Testis (tissue), 2 donors: ENCODE measurements at regions not wholly inside any gene's neighbourhood (a gene's known extent, or its start where the extent isn't known, plus 50 kb on each side); places are given as distances from the start of the nearest gene placed in this dataset.
"Not testable (repeated sequence)": the region's sequence is repeated elsewhere in the genome, so short reads cannot be mapped to it uniquely, and the experiment has no call there.

Experiments
- DNase-seq: peaks from one replicate; pipeline ENCODE4 v3.0.0-alpha.2; 2019
- H3K27ac ChIP-seq, 2 donors: fragments of 200-600 bp; sonication (generic); one replicate each; pipeline ENCODE4 v1.5.1; 2019
- H3K27me3 ChIP-seq: fragments of 200-600 bp; sonication (generic); one replicate; pipeline ENCODE4 v1.5.1; 2019
- H3K36me3 ChIP-seq: fragments of 200-600 bp; sonication (generic); one replicate; pipeline ENCODE4 v1.5.1; 2017; ENCODE audit warnings: low read depth; ENCODE audit errors: missing control alignments
- H3K4me1 ChIP-seq: fragments of 200-600 bp; sonication (generic); one replicate; pipeline ENCODE4 v1.5.1; 2019
- H3K4me3 ChIP-seq, 2 donors: fragments of 200-600 bp; sonication (generic); one replicate each; pipeline ENCODE4 v1.5.1; 2017 to 2019
- H3K9me3 ChIP-seq: fragments of 200-600 bp; sonication (generic); one replicate; pipeline ENCODE4 v1.5.1; 2017
- CTCF ChIP-seq, 3 experiments: fragments of 450-650 bp in 2 of 3; fragments of 200-600 bp in 1 of 3; sonication (generic) in 1 of 3; IDR thresholded peaks; one replicate each; pipeline ENCODE4 v1.5.1; 2016 to 2019; ENCODE audit warnings: antibody characterized with exemption in 3 of 3, mild to moderate bottlenecking in 2 of 3, moderate library complexity in 1 of 3
- POLR2A ChIP-seq: fragments of 450-650 bp; IDR thresholded peaks from one replicate; pipeline ENCODE4 v1.6.1; 2017; ENCODE audit warnings: antibody characterized with exemption, mild to moderate bottlenecking, moderate library complexity
- WGBS, 2 donors: methylation state at CpG; one replicate each; pipeline ENCODE4 v1.1.5; 2018; 5-methylcytosine and 5-hydroxymethylcytosine counted together
- intact Hi-C: fragments of 100-400 bp; cut with DNase I; formaldehyde crosslinking; loops from one replicate; pipeline ENCODE4 v1.15.1; 2023; ENCODE audit warnings: low total_unique reads

GRCh38 chr2:584863-585823 lies 92.1 kb downstream of the TMEM18 start:
- H3K4me3 ChIP-seq: no peak overlapping the region
- no peak for DNase-seq
- no peaks in the 10 kb centered on the region for H3K9me3 ChIP-seq
- TF ChIP-seq POLR2A (no peak), CTCF (IDR thresholded peaks at IDR 0.05) (no peak)
- WGBS, 2 donors: 71 to 76% methylated on average over 21 of the region's 21 CpGs
- no peak overlapping the region for H3K27ac ChIP-seq
- intact Hi-C loops: no loop called here
- H3K36me3 ChIP-seq: no peaks in the 10 kb centered on the region
- H3K4me1 ChIP-seq: no peaks in the 10 kb centered on the region
- no peaks in the 10 kb centered on the region for H3K27me3 ChIP-seq

- intact Hi-C loops: no loop called here
- no peaks in the 10 kb centered on the region for H3K27me3 ChIP-seq
- H3K4me1 ChIP-seq: no peaks in the 10 kb centered on the region
- DNase-seq: no peak
- H3K9me3 ChIP-seq: no peaks in the 10 kb centered on the region
- WGBS, 2 donors: 71 to 76% methylated on average over 13 of the region's 13 CpGs
- no peaks in the 10 kb centered on the region for H3K36me3 ChIP-seq
- TF ChIP-seq POLR2A: no peak
- no peak for TF ChIP-seq CTCF (IDR thresholded peaks at IDR 0.05)
- H3K27ac ChIP-seq: no peak overlapping the region
- no peak overlapping the region for H3K4me3 ChIP-seq
Measured at GRCh38 chr2:583666-584065, 93.5 kb downstream of the TMEM18 start.

- H3K4me3 ChIP-seq: peak overlapping the region; percentile 6 to 52
- TF ChIP-seq CTCF (IDR thresholded peaks at IDR 0.05): no peak
- TF ChIP-seq POLR2A: no peak
- H3K27me3 ChIP-seq: no peaks in the 10 kb centered on the region
- H3K27ac ChIP-seq: no peak overlapping the region
- DNase-seq: no peak
- H3K9me3 ChIP-seq: no peaks in the 10 kb centered on the region
- H3K4me1 ChIP-seq: no peaks in the 10 kb centered on the region
- intact Hi-C loops: no loop called here
- no peaks in the 10 kb centered on the region for H3K36me3 ChIP-seq
- 77 to 78% methylated on average over 39 to 54 of the region's 54 CpGs for WGBS, 2 donors
Measured at GRCh38 chr2:582792-583528, 94.2 kb downstream of the TMEM18 start.

GRCh38 chr2:582289-582688 lies 94.9 kb downstream of the TMEM18 start:
- H3K9me3 ChIP-seq, DNase-seq, H3K36me3 ChIP-seq, intact Hi-C loops, H3K27me3 ChIP-seq, H3K27ac ChIP-seq, H3K4me1 ChIP-seq: not testable (repeated sequence)
- WGBS, 2 donors: 79 to 82% methylated on average over 14 to 23 of the region's 23 CpGs
- H3K4me3 ChIP-seq: peak overlapping the region; percentile 6 to 52

- no peaks in the 10 kb centered on the region for H3K4me1 ChIP-seq
- TF ChIP-seq POLR2A: no peak
- TF ChIP-seq CTCF (IDR thresholded peaks at IDR 0.05): no peak
- DNase-seq: no peak
- H3K27ac ChIP-seq: no peak overlapping the region
- no peak overlapping the region for H3K4me3 ChIP-seq
- H3K27me3 ChIP-seq: no peaks in the 10 kb centered on the region
- intact Hi-C loops: no loop called here
- no peaks in the 10 kb centered on the region for H3K9me3 ChIP-seq
- no peaks in the 10 kb centered on the region for H3K36me3 ChIP-seq
- 79 to 81% methylated on average over 8 of the region's 8 CpGs for WGBS, 2 donors
Measured at GRCh38 chr2:579961-580360, 97.2 kb downstream of the TMEM18 start.
